NK-92 treated with Interleukin-12 subunit alpha and Interleukin-12 subunit beta, amount 100 ng/mL, for 24 hours (cell line): ENCODE measurements at regions not wholly inside any gene's neighbourhood (a gene's known extent, or its start where the extent isn't known, plus 50 kb on each side); places are given as distances from the start of the nearest gene placed in this dataset.

Source experiments
- DNase-seq: peaks from one replicate; lab custom pipeline; 2025; lab: John Stamatoyannopoulos, UW

GRCh38 chr15:46315434-46315833 is 680.6 kb downstream of the SQOR start:
- no peak for DNase-seq

GRCh38 chr15:46316024-46316423 is 681.2 kb downstream of the SQOR start:
- no peak for DNase-seq

GRCh38 chr15:46317029-46317428 is 682.2 kb downstream of the SQOR start:
- DNase-seq, result no peak

GRCh38 chr15:46322753-46323152 is 687.9 kb downstream of the SQOR start:
- DNase-seq, result no peak

GRCh38 chr15:46326173-46326572 is 691.3 kb downstream of the SQOR start:
- DNase-seq, result no peak

GRCh38 chr15:46328821-46329220 is 694.0 kb downstream of the SQOR start:
- no peak for DNase-seq

- DNase-seq, result no peak
Measured at GRCh38 chr15:46329876-46330275, 695.0 kb downstream of the SQOR start.

- DNase-seq, result no peak
Measured at GRCh38 chr15:46331546-46331945, 696.7 kb downstream of the SQOR start.

GRCh38 chr15:46343196-46343935 is 708.5 kb downstream of the SQOR start:
- DNase-seq, result no peak

- DNase-seq, result no peak
Measured at GRCh38 chr15:46344115-46344724, 709.4 kb downstream of the SQOR start.

- DNase-seq, result no peak
Measured at GRCh38 chr15:46344915-46345314, 710.1 kb downstream of the SQOR start.

GRCh38 chr15:46354443-46354842 is 719.6 kb downstream of the SQOR start:
- no peak for DNase-seq

GRCh38 chr15:46365572-46365971 is 730.7 kb downstream of the SQOR start:
- no peak for DNase-seq

GRCh38 chr15:46366360-46367007 is 731.7 kb downstream of the SQOR start:
- DNase-seq, result no peak

GRCh38 chr15:46383978-46384377 is 749.1 kb downstream of the SQOR start:
- DNase-seq, result no peak

GRCh38 chr15:46386356-46386755 is 751.5 kb downstream of the SQOR start:
- DNase-seq, result no peak

GRCh38 chr15:46389739-46390138 is 754.9 kb downstream of the SQOR start:
- DNase-seq, result no peak

- DNase-seq, result no peak
Measured at GRCh38 chr15:46394463-46394862, 759.6 kb downstream of the SQOR start.

GRCh38 chr15:46408312-46408711 is 773.5 kb downstream of the SQOR start:
- no peak for DNase-seq

- no peak for DNase-seq
Measured at GRCh38 chr15:46409841-46410301, 775.0 kb downstream of the SQOR start.

GRCh38 chr15:46410705-46411104 is 775.9 kb downstream of the SQOR start:
- DNase-seq, result no peak

- no peak for DNase-seq
Measured at GRCh38 chr15:46411900-46412299, 777.1 kb downstream of the SQOR start.

GRCh38 chr15:46413799-46414198 is 779.0 kb downstream of the SQOR start:
- DNase-seq, result no peak
